Esophagus squamous epithelium (tissue), 5 donors: ENCODE measurements at regions not wholly inside any gene's neighbourhood (a gene's known extent, or its start where the extent isn't known, plus 50 kb on each side); places are given as distances from the start of the nearest gene placed in this dataset.

Experiments used
- DNase-seq: peaks from one replicate; lab custom pipeline; 2025; lab: John Stamatoyannopoulos, UW
- H3K27ac ChIP-seq, 4 donors: fragments of 200-600 bp; sonication (generic); one replicate each; pipeline ENCODE4 v1.5.1; 2016 to 2019; ENCODE audit warnings: mild to moderate bottlenecking in 1 of 4
- H3K27me3 ChIP-seq, 4 donors: fragments of 200-600 bp; sonication (generic); 1 replicate in 3 of 4; 2 replicates in 1 of 4; pipeline versions ENCODE4 v1.5.1 to v1.6.0; 2017 to 2021; ENCODE audit warnings: antibody characterized with exemption in 1 of 4
- H3K36me3 ChIP-seq, 3 donors: fragments of 200-600 bp; sonication (generic); one replicate each; pipeline ENCODE4 v1.5.1; 2016 to 2019
- H3K4me1 ChIP-seq, 3 donors: fragments of 200-600 bp; sonication (generic); one replicate each; pipeline ENCODE4 v1.5.1; 2017 to 2019
- H3K4me3 ChIP-seq, 4 donors: fragments of 200-600 bp; sonication (generic); 1 replicate in 3 of 4; 2 replicates in 1 of 4; pipeline ENCODE4 v1.5.1; 2016 to 2019; ENCODE audit warnings: mild to moderate bottlenecking in 2 of 4, moderate library complexity in 1 of 4
- H3K9me3 ChIP-seq, 3 donors: fragments of 200-600 bp; sonication (generic); one replicate each; pipeline ENCODE4 v1.5.1; 2016 to 2019
- CTCF ChIP-seq, 6 experiments: fragments of 450-650 bp in 4 of 6; fragments of 200-600 bp in 2 of 6; sonication (generic) in 2 of 6; IDR thresholded peaks; one replicate each; pipeline ENCODE4 v1.5.1; 2016 to 2019; ENCODE audit warnings: antibody characterized with exemption in 6 of 6, mild to moderate bottlenecking in 4 of 6, moderate library complexity in 4 of 6
- POLR2A ChIP-seq, 4 donors: fragments of 450-650 bp; IDR thresholded peaks; one replicate each; pipeline ENCODE4 v1.6.1; 2017; ENCODE audit warnings: antibody characterized with exemption in 4 of 4, mild to moderate bottlenecking in 4 of 4, moderate library complexity in 3 of 4
- WGBS, 2 donors: methylation state at CpG; one replicate each; pipeline ENCODE4 v1.1.5; 2018; 5-methylcytosine and 5-hydroxymethylcytosine counted together
- intact Hi-C: fragments of 100-400 bp; cut with DNase I; formaldehyde crosslinking; loops from one replicate; pipeline ENCODE4 v1.15.0; 2022
- donor health status: DM: yes; HTN: yes; CAD: no.

- 55 to 77% methylated on average over 5 to 6 of the region's 8 CpGs for WGBS, 2 donors
- no peak overlapping the region for H3K4me3 ChIP-seq
- H3K36me3 ChIP-seq, result no peaks in the 10 kb centered on the region
- no peak overlapping the region for H3K27ac ChIP-seq
- no peaks in the 10 kb centered on the region for H3K4me1 ChIP-seq
- intact Hi-C loops, result no loop called here
- no peak for DNase-seq
- no peaks in the 10 kb centered on the region for H3K9me3 ChIP-seq
- H3K27me3 ChIP-seq, result no peaks in the 10 kb centered on the region
- TF ChIP-seq POLR2A (IDR thresholded peaks at IDR 0.05), result no peak
- no peak for TF ChIP-seq CTCF (IDR thresholded peaks at IDR 0.05)
Measured at GRCh38 chr9:75648034-75648433, 242.4 kb upstream of the PCSK5 start.

DNA sequence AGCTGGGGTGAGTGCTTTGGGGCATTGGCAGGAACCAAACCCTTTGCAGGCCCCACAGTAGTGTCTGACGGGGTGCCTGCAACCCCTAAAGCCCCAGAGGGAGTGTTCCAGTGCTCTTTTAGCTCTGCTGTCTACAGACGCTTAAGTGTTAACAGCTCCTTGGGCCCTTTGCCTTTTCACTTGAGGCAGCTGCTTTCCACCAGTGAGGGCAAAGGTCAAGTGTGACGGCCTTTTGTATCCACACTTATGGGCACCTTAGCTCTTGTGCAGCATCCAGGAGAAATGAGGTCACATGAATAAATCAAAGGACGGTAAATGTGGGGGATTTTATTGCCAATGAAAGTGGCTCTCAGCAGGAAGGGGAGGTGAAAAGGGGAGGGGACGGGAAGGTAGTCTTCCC is 241.4 kb upstream of the PCSK5 start:
- H3K4me3 ChIP-seq, result no peak overlapping the region
- no peak overlapping the region for H3K27ac ChIP-seq
- no peaks in the 10 kb centered on the region for H3K9me3 ChIP-seq
- H3K27me3 ChIP-seq, result no peaks in the 10 kb centered on the region
- intact Hi-C loops, result no loop called here
- no peak for DNase-seq
- no peaks in the 10 kb centered on the region for H3K36me3 ChIP-seq
- WGBS, 2 donors, result 76 to 79% methylated on average over 3 to 4 of the region's 5 CpGs
- no peaks in the 10 kb centered on the region for H3K4me1 ChIP-seq
- no peak for TF ChIP-seq CTCF (IDR thresholded peaks at IDR 0.05)
- TF ChIP-seq POLR2A (IDR thresholded peaks at IDR 0.05), result no peak

- Histone ChIP-seq H3K9me3 (no peaks in the 10 kb centered on the region), H3K27ac (no peak overlapping the region), H3K36me3 (no peaks in the 10 kb centered on the region), H3K4me3 (no peak overlapping the region), H3K4me1 (no peaks in the 10 kb centered on the region), H3K27me3 (no peaks in the 10 kb centered on the region)
- TF ChIP-seq CTCF (IDR thresholded peaks at IDR 0.05), result no peak
- TF ChIP-seq POLR2A (IDR thresholded peaks at IDR 0.05), result no peak
- WGBS, 2 donors, result 27 to 40% methylated on average over 2 of the region's 2 CpGs
- no peak for DNase-seq
- intact Hi-C loops, result no loop called here
Measured at GRCh38 chr9:75651709-75652108, 238.8 kb upstream of the PCSK5 start.

DNA sequence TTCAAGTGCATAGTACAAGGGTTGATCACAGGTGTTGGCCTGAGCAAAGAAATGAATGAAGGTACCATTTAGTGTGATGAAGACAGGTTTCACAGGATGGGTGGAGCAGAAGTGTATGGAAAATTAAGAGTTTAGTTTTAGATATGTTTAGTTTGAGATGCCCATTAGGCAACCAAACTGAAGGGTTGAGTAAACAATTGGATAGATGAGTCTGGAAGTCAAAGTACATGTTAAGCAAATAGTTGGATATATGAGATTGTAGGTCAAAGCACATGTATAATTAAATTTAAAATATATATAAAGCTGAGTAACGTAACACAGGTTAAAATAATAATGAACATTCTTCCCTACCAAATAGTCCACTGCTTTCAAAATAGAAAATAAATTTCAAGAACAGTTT is 237.1 kb upstream of the PCSK5 start:
- H3K4me1 ChIP-seq, result no peaks in the 10 kb centered on the region
- no peak for TF ChIP-seq CTCF (IDR thresholded peaks at IDR 0.05)
- no peak for TF ChIP-seq POLR2A (IDR thresholded peaks at IDR 0.05)
- no peak overlapping the region for H3K27ac ChIP-seq
- no peak for DNase-seq
- H3K9me3 ChIP-seq, result no peaks in the 10 kb centered on the region
- H3K4me3 ChIP-seq, result no peak overlapping the region
- no peaks in the 10 kb centered on the region for H3K27me3 ChIP-seq
- 66 to 71% methylated on average over 1 of the region's 1 CpG for WGBS, 2 donors
- H3K36me3 ChIP-seq, result no peaks in the 10 kb centered on the region
- intact Hi-C loops, result no loop called here

GRCh38 chr9:75653750-75654149 is 236.7 kb upstream of the PCSK5 start:
- TF ChIP-seq CTCF (IDR thresholded peaks at IDR 0.05) (no peak), POLR2A (IDR thresholded peaks at IDR 0.05) (no peak)
- DNase-seq, result no peak
- 61 to 67% methylated on average over 1 to 2 of the region's 2 CpGs for WGBS, 2 donors
- no peaks in the 10 kb centered on the region for H3K4me1 ChIP-seq
- H3K27me3 ChIP-seq, result no peaks in the 10 kb centered on the region
- H3K9me3 ChIP-seq, result no peaks in the 10 kb centered on the region
- no peaks in the 10 kb centered on the region for H3K36me3 ChIP-seq
- H3K4me3 ChIP-seq, result no peak overlapping the region
- no peak overlapping the region for H3K27ac ChIP-seq
- intact Hi-C loops, result no loop called here
